ENCODE measurements at regions not wholly inside any gene's neighbourhood (a gene's known extent, or its start where the extent isn't known, plus 50 kb on each side); places are given as distances from the start of the nearest gene placed in this dataset.

- TF ChIP-seq REST (IDR thresholded peaks at IDR 0.05; ENCODE audit: insufficient replicate concordance, low read depth) (no peak), POLR2AphosphoS5 (IDR thresholded peaks at IDR 0.05; ENCODE audit: low read depth) (no peak)
Observed at GRCh38 chr7:85805249-85805648, 618.4 kb upstream of the SEMA3D start.

Data from HL-60 (cell line).